Hematopoietic multipotent progenitor cell treated with erythropoietin and hydrocortisone succinate and interleukin-3 and kit ligand, for 6 days (in vitro differentiated cells): ENCODE measurements at regions not wholly inside any gene's neighbourhood (a gene's known extent, or its start where the extent isn't known, plus 50 kb on each side); places are given as distances from the start of the nearest gene placed in this dataset.
"Not testable (repeated sequence)": the region's sequence is repeated elsewhere in the genome, so short reads cannot be mapped to it uniquely, and the experiment has no call there.

ENCODE experiments used
- DNase-seq: peaks from one replicate; pipeline ENCODE4 v3.0.0-alpha.2; 2015

GRCh38 chr7:153245136-153245535 lies 485.6 kb downstream of the ACTR3B start:
- DNase-seq = not testable (repeated sequence)

GRCh38 chr7:153245809-153246208 lies 486.3 kb downstream of the ACTR3B start:
- DNase-seq = no peak

DNA sequence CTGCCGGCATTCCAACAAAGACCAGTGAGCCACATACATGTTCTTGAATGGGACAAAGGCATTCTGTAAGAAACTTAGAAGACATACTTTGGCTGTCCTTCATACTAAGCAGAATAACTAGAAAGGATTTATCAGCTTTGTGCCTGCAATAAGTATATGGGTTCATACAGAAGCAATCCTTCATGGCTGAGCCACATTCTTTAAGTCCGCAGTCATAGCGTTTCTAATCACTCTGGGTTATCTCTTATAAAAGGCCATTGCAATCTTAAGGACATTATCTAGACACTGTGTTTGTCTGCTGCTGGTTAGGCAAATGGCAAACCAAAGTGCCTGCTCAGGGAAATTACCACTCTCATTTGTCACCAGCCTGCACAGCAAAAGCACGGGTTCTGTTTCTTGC lies 488.4 kb downstream of the ACTR3B start:
- no peak for DNase-seq

DNA sequence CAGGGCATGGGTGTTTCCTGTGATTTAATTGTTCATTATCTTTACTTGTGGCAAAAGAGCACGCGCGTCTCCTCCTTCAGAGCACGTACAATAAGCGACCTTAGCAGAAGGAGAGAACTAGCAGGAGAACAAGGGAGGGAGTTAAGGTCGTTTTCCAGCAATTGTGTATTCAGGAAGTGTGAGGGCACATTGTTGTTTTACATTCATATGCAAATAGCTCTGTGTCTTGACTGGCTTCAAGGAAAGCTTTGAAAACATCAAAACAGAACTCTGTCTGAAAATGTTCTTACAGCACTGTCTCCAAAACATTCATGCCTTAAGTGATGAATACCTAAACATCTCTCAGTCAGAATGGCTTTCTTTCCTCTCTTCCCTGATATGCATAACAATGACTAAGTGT lies 499.1 kb downstream of the ACTR3B start:
- no peak for DNase-seq

DNA sequence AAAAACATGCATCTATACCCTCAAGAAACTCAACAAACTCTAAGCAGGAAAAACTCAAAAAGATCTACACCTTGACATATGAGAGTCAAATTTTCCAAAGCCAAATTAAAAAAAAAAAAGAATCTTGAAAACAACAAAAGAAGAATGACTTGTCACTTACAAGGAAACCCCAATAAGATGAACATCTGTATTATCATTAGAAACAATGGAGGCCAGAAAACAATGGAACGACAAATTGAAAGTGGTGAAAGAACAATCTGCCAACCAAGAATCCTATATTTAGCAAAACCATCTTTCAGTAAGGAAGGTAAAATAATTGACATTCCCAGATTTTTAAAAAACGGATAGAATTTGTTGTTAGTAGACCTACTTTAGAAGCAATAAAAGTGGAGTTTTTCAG lies 516.8 kb downstream of the ACTR3B start:
- no peak for DNase-seq

DNA sequence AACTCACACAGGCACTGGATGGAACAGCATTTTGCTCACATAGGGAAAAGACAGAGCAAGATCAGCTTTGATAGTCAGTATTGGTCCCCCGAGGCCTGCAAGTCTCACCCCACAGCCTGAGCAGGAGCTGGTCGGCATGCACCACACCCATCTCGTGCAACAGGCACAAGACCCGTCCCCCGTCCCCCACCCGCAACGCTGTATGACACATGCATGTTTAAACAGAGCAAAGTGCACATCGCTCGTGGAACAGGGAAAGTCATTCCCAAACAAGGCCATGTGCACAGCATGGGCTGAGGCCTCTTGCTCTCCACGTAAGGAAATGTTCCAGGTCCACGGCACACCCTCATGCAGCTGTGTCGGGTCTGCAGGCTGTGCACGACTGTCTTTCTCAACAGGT lies 527.2 kb downstream of the ACTR3B start:
- DNase-seq = no peak

DNA sequence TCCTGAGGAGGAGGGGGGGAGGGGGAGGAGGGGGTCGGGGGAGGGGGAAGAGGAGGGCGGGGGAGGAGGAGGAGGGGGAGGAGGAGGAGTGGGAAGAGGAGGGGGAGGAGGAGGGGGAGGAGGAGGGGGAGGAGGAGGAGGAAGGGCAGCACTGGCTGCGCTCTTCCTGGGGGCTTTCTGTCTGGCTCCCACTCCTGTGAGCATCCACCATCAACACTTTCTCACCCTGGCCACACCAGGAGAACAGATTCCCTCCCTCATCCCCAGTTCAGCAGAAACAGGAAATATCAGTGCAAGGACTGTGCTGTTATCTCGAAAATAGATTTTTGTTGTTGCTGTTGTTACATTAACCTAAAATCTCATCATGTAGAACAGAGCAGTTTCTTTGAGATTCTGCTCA lies 530.5 kb downstream of the ACTR3B start:
- no peak for DNase-seq

- no peak for DNase-seq
Measured at GRCh38 chr7:153297141-153297540, 537.6 kb downstream of the ACTR3B start.

DNA sequence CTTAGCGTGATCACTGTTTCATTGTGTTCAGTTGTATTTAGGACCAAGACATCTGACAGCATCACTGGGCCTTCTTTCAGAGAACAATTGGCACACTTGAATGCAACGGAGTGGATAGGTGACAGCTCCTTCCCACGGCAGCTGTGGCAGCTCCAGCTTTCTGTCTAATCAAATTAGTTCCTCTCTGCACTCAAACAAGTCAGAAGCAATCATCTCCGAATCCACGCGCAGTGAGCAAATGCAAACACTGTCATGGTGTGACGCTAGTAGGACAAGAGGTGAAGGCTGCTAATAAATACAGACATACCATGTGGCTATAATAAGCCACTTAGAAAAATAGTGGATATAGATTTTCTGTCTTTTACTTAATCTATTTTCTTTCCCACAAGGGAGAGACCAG lies 542.4 kb downstream of the ACTR3B start:
- no peak for DNase-seq

DNA sequence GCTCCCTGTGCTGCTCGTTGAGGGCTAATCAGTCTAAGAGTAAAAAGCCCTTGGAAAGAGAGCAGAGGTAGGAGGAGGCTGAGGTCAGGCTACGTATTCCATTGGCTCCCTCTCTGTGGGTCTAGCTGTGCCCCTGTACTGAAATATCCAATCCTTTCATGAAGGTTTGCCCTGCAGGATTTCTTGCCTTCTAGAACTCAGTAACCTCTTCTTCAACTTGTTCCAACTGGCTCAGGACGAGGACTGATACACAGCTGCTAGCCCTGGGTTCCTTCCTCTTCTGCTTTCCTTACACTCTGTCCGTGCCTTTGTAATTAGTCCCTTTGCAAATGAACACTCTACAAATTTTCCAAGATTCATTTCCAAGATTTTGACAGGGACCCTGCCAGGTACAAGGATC lies 560.5 kb downstream of the ACTR3B start:
- no peak for DNase-seq

GRCh38 chr7:153320681-153321080 lies 561.1 kb downstream of the ACTR3B start:
- DNase-seq = no peak

DNA sequence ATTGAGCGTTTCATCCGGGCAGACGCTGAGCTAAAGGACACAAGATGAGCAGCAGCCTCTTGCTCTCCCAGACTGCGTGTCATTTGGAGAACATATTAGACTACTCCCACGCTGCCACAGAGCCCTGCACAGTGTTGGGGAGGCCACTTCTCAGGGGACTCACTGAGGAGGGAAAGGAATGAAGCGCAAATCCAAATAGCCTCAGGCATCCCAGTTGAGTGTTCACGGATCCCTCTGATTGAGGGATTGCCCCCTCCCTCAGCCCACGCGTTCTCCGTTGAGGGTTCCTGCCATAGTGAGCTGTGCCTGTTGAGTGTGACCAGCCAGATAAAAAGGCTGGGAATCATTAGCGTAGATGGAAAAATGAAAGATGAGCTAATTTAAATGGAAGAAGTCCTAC lies 563.4 kb downstream of the ACTR3B start:
- no peak for DNase-seq

GRCh38 chr7:153324094-153324493 lies 564.5 kb downstream of the ACTR3B start:
- no peak for DNase-seq

DNA sequence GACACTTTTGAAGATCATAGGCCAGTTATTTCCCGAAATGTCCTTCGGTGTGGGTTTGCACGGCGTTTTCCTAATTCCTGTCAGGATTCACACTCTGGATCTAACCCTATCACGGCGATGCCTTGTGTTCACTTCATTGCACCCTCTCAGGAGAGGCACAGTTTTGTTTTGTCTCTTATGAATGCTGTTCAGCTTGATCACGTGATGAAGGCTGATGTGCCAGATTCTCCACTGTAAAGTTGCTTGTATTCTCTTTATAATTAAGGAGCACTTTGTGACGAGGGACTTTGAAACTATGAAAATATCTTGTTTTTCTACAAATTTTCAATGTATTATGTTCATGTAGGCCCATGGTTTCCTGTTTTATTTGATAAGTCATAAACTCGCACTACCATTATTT lies 568.1 kb downstream of the ACTR3B start:
- no peak for DNase-seq

- no peak for DNase-seq
Measured at GRCh38 chr7:153331427-153331826, 571.9 kb downstream of the ACTR3B start.

GRCh38 chr7:153354071-153354470 lies 594.5 kb downstream of the ACTR3B start:
- peak; percentile 2 for DNase-seq

DNA sequence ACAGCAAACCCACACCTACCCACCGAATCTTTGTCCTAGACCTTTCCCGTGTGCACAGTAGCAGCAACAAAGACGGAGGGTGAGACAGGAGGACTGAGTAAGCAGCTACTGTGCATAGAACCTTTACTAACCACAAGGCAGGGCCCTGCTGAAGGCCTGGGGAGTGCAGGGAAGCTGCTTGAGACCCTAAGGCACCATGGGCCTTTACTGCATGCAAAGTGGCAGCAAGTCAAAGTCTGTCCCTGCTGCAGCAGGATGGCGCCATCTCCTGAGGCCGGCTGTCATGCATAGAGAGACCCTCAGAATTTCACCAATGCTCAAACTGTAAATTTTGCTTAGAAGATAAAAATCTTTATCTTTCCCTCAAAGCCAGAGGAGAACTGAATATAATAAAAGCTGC lies 610.5 kb downstream of the ACTR3B start:
- DNase-seq = no peak

GRCh38 chr7:153380636-153381035 lies 621.1 kb downstream of the ACTR3B start:
- no peak for DNase-seq

GRCh38 chr7:153381275-153382040 lies 621.9 kb downstream of the ACTR3B start:
- peak; percentile 64 for DNase-seq

GRCh38 chr7:153382641-153383101 lies 623.1 kb downstream of the ACTR3B start:
- DNase-seq = no peak

- no peak for DNase-seq
Measured at GRCh38 chr7:153383781-153384180, 624.2 kb downstream of the ACTR3B start.

DNA sequence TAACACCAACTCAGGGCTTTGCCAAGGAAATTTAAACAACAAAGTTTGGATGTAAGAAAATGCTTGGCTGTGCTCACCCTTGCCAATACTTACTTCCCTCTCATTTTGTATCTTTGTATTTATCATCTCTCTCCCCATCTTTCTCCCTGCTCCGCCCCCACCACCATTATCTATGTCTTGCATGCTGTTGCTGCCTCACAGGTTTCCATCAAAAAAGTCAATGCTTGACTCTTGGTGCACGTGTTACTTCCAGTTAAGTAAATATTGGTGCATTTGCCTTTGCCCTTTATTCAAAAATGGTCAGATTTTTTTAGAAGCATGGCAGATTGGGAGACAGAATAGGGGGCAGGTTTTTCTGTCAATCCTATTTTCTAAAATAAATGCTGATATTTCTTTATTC lies 626.0 kb downstream of the ACTR3B start:
- no peak for DNase-seq

- no peak for DNase-seq
Measured at GRCh38 chr7:153386556-153386955, 627.0 kb downstream of the ACTR3B start.

DNA sequence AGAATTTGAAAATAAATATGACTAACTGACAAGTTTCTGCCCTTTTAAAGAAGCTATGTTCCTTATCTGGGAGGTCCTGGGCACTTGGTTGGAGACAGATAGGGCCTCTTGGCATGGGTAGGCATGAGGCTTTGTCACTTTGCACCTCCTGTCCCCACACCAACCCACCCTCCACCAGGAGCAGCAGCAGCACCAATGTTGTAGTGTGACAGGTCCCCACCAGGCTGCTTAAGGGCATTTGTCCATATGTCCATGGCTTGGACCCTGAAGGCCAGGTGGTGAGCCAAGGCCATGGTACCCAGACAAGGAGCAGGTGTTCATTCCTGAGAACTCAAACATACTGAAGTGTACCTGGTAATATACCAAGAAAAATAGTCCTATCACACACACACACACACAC lies 629.1 kb downstream of the ACTR3B start:
- no peak for DNase-seq

DNA sequence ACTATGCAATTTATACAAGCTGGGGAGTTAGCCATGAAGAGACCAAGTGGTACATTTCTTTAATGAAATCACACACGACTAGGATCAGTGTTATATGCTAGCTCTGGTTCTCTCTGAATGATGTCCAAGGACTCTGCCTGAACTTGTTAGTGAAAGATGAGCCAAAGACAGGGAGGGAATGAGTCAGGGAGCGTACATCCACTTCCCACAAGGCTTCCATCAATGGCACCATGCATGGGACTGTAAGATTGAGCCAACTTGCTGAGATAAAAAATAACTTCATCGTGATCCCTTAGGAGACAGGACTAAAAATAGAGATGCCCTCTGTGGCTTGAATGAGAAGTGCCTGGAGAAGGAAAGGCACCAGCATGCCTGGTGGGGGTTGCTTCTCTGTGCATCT lies 629.7 kb downstream of the ACTR3B start:
- DNase-seq = no peak
